ENCODE measurements at regions not wholly inside any gene's neighbourhood (a gene's known extent, or its start where the extent isn't known, plus 50 kb on each side); places are given as distances from the start of the nearest gene placed in this dataset.
"Not testable (repeated sequence)": the region's sequence is repeated elsewhere in the genome, so short reads cannot be mapped to it uniquely, and the experiment has no call there.

DNA sequence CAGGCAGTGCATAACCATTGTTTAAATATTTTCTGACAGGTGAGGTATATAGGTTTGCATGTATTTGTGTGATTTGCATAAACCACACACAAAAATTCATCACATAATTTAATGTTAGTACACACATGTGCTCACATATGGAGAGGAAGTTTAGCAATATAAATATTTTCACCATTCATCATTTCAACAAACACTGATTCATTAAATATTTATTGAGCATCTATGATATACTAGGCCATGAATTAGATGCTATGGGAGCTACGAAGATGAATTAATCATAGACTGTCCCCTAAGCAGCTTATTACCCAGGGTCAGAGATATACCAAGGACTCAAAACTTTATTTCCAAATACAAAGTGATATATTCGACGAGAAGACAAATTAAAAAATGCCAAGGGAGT, 311.6 kb upstream of the PIK3C3 start:
- no peaks in the 10 kb centered on the region for H3K27me3 ChIP-seq (ENCODE audit: insufficient read depth, low read length)
- intact Hi-C loops (cut with micrococcal nuclease) = no loop called here
- H3K4me1 ChIP-seq (ENCODE audit: insufficient read depth, low read length) = no peaks in the 10 kb centered on the region
- H3K27ac Mint-ChIP-seq = peak overlapping the region in 1 of 7 donors; percentile 29
- no peaks in the 10 kb centered on the region for H3K36me3 ChIP-seq (ENCODE audit: insufficient read depth, low read length)
- no peak overlapping the region for H3K27ac ChIP-seq (ENCODE audit: low read depth, low read length)
- H3K4me3 ChIP-seq (ENCODE audit: low read length in 2 of 2) = no peak overlapping the region
- CTCF ChIA-PET (ENCODE audit: partially characterized antibody) = no interaction called here
- H3K27me3 Mint-ChIP-seq = no peaks in the 10 kb centered on the region
- no peak for DNase-seq
- H3K9me3 Mint-ChIP-seq = peaks cover 0 to 9% (median 2%) of the 10 kb centered on the region in 8 donors
- no peak overlapping the region for H3K4me3 Mint-ChIP-seq
- H3K9me3 ChIP-seq (ENCODE audit: control insufficient read depth in 1 of 2, low read length in 2 of 2) = no peaks in the 10 kb centered on the region
- POLR2A ChIA-PET (ENCODE audit: partially characterized antibody) = no interaction called here
- no peaks in the 10 kb centered on the region for H3K36me3 Mint-ChIP-seq
- H3K4me1 Mint-ChIP-seq = no peaks in the 10 kb centered on the region

DNA sequence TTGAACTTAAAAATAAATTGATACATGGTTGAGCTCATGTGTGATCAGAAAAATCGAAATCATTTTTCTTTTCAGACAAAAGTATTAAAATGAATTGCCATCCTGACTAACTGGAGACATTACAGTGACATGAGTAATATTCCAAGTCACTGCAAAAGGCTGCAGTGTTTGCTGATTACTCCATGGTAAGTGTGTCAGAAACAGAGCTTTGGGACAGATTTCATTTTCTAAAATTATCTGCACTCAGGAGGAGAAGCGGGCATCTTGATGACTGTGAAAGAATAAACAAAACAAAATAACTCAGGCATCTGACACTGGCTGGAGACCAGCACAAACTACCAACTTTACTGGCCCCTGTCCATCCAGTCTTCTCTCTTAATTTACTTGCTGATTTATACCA, 312.3 kb upstream of the PIK3C3 start:
- H3K27ac ChIP-seq (ENCODE audit: low read depth, low read length) = no peak overlapping the region
- H3K36me3 Mint-ChIP-seq = no peaks in the 10 kb centered on the region
- H3K36me3 ChIP-seq (ENCODE audit: insufficient read depth, low read length) = no peaks in the 10 kb centered on the region
- H3K4me1 ChIP-seq (ENCODE audit: insufficient read depth, low read length) = no peaks in the 10 kb centered on the region
- no peaks in the 10 kb centered on the region for H3K27me3 Mint-ChIP-seq
- POLR2A ChIA-PET (ENCODE audit: partially characterized antibody) = no interaction called here
- no peak overlapping the region for H3K4me3 ChIP-seq (ENCODE audit: low read length in 2 of 2)
- H3K27me3 ChIP-seq (ENCODE audit: insufficient read depth, low read length) = no peaks in the 10 kb centered on the region
- intact Hi-C loops (cut with micrococcal nuclease) = no loop called here
- no peak overlapping the region for H3K4me3 Mint-ChIP-seq
- no peaks in the 10 kb centered on the region for H3K4me1 Mint-ChIP-seq
- CTCF ChIA-PET (ENCODE audit: partially characterized antibody) = interaction anchor here (1.0 kb wide), 1 partner anchor 15 kb away, joined by 3 read pairs; no protein-coding TSS in a partner anchor
- H3K9me3 Mint-ChIP-seq = peaks cover 0 to 9% (median 2%) of the 10 kb centered on the region in 8 donors
- no peaks in the 10 kb centered on the region for H3K9me3 ChIP-seq (ENCODE audit: control insufficient read depth in 1 of 2, low read length in 2 of 2)
- no peak overlapping the region for H3K27ac Mint-ChIP-seq
- no peak for DNase-seq

DNA sequence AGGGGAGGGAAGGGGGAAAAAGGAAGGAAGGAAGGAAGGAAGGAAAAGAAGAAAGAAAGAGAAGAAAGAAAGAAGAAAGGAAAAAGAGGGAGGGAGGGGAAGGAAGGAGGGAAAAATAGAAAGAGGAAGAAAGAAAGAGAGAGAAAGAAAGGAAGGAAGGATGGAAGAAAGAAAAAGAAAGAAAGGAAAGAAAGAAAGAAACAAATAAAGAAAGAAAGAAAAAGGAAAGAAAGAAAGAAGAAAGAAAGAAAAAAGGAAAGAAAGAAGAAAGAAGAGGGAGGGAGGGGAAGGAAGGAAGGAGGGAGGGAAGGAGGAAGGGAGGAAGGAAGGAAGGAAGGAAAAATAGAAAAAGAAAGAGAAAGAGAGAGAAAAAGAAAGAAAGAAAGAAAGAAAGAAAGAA, 315.8 kb upstream of the PIK3C3 start:
- no peaks in the 10 kb centered on the region for H3K4me1 ChIP-seq (ENCODE audit: insufficient read depth, low read length)
- no peaks in the 10 kb centered on the region for H3K36me3 ChIP-seq (ENCODE audit: insufficient read depth, low read length)
- no peaks in the 10 kb centered on the region for H3K36me3 Mint-ChIP-seq
- intact Hi-C loops (cut with micrococcal nuclease) = no loop called here
- no peak overlapping the region for H3K4me3 ChIP-seq (ENCODE audit: low read length in 2 of 2)
- H3K9me3 Mint-ChIP-seq = peaks cover 0 to 4% (median 0%) of the 10 kb centered on the region in 8 donors
- no peak overlapping the region for H3K4me3 Mint-ChIP-seq
- no peak overlapping the region for H3K27ac ChIP-seq (ENCODE audit: low read depth, low read length)
- ChIA-PET POLR2A (ENCODE audit: partially characterized antibody) (no interaction called here), CTCF (ENCODE audit: partially characterized antibody) (no interaction called here)
- no peak for DNase-seq
- no peaks in the 10 kb centered on the region for H3K27me3 ChIP-seq (ENCODE audit: insufficient read depth, low read length)
- no peaks in the 10 kb centered on the region for H3K9me3 ChIP-seq (ENCODE audit: control insufficient read depth in 1 of 2, low read length in 2 of 2)
- H3K27ac Mint-ChIP-seq = no peak overlapping the region
- no peaks in the 10 kb centered on the region for H3K27me3 Mint-ChIP-seq
- no peaks in the 10 kb centered on the region for H3K4me1 Mint-ChIP-seq

DNA sequence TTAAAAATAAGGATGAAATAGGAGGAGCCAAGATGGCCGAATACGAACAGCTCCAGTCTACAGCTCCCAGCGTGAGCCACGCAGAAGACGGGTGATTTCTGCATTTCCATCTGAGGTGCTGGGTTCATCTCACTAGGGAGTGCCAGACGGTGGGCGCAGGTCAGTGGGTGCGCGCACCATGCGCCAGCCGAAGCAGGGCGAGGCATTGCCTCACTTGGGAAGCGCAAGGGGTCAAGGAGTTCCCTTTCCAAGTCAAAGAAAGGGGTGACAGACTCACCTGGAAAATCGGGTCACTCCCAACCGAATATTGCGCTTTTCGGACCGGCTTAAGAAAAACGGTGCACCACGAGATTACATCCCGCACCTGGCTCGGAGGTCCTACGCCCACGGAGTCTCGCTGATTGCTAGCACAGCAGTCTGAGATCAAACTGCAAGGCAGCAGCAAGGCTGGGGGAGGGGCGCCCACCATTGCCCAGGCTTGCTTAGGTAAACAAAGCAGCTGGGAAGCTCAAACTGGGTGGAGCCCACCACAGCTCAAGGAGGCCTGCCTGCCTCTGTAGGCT, 323.2 kb upstream of the PIK3C3 start:
- CTCF ChIA-PET (ENCODE audit: partially characterized antibody); H3K36me3 Mint-ChIP-seq; H3K9me3 ChIP-seq (ENCODE audit: control insufficient read depth in 1 of 2, low read length in 2 of 2); intact Hi-C loops (cut with micrococcal nuclease); H3K4me1 Mint-ChIP-seq; H3K4me3 ChIP-seq (ENCODE audit: low read length in 2 of 2); H3K27me3 Mint-ChIP-seq; H3K27ac Mint-ChIP-seq; H3K27me3 ChIP-seq (ENCODE audit: insufficient read depth, low read length); H3K27ac ChIP-seq (ENCODE audit: low read depth, low read length); H3K36me3 ChIP-seq (ENCODE audit: insufficient read depth, low read length); H3K4me1 ChIP-seq (ENCODE audit: insufficient read depth, low read length); DNase-seq; POLR2A ChIA-PET (ENCODE audit: partially characterized antibody): not testable (repeated sequence)
- H3K9me3 Mint-ChIP-seq = peaks cover 0 to 16% (median 8%) of the 10 kb centered on the region in 8 donors
- H3K4me3 Mint-ChIP-seq = peak overlapping the region in 1 of 8 donors; percentile 23

DNA sequence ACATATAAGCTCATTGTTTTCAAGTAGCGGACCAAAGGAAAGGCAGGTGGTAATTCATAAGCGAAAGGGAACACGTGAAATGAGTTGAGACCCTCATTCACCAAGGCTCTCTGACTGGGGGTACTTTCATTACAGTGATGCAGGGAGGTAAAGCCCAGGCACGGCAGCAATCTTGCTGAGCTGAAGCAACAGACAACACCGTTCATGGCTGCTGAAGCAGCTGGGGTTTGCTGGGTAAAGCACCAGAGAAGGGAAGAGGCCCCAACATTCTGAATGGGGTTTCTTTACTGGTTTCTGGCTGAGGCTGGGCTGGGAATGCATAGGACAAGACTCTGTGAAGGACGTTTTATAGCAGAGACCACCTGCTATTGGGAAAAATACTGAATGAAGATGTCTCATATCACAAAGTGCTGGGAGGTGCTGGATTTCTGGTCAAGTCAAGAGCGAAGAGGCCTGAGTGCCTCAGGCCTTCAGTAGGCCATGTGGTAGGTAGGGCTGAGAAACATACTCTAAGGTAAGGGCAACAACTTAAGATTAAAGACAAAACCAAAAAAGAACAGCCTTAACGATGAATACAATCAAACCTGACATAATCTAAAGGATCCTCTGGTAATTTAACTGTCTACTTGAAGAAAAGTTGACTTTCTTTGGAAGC, 324.7 kb upstream of the PIK3C3 start:
- ChIA-PET CTCF (ENCODE audit: partially characterized antibody) (no interaction called here), POLR2A (ENCODE audit: partially characterized antibody) (no interaction called here)
- Histone ChIP-seq H3K4me1 (ENCODE audit: insufficient read depth, low read length) (no peaks in the 10 kb centered on the region), H3K27me3 (ENCODE audit: insufficient read depth, low read length) (no peaks in the 10 kb centered on the region), H3K36me3 (ENCODE audit: insufficient read depth, low read length) (no peaks in the 10 kb centered on the region), H3K27ac (ENCODE audit: low read depth, low read length) (no peak overlapping the region), H3K9me3 (ENCODE audit: control insufficient read depth in 1 of 2, low read length in 2 of 2) (peaks cover 0 to 5% of the 10 kb centered on the region in 2 donors), H3K4me3 (ENCODE audit: low read length in 2 of 2) (no peak overlapping the region)
- Mint-ChIP-seq H3K27ac (no peak overlapping the region), H3K27me3 (no peaks in the 10 kb centered on the region), H3K9me3 (peaks cover 0 to 16% (median 8%) of the 10 kb centered on the region in 8 donors), H3K4me3 (no peak overlapping the region), H3K4me1 (no peaks in the 10 kb centered on the region), H3K36me3 (no peaks in the 10 kb centered on the region)
- no peak for DNase-seq
- intact Hi-C loops (cut with micrococcal nuclease) = no loop called here

DNA sequence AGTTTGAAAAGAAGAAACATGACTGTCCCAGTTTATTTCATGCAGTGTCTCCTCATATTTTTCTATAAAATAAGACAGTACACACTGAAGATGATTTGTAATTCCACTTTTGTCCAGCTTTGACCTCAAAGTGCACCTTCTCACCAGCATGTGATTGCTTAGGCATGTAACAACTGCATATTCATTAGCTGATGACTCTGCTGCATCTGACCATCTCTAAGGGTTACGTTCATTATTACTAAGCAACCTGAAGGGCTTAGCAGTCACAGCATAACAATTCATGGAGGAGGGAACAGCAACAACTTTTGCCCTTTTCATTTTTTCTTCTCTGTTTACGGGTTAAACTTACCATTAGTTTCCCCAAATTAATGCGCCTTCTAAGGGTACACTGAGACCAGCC, 330.6 kb upstream of the PIK3C3 start:
- Histone ChIP-seq H3K27me3 (ENCODE audit: insufficient read depth, low read length) (no peaks in the 10 kb centered on the region), H3K27ac (ENCODE audit: low read depth, low read length) (no peak overlapping the region), H3K9me3 (ENCODE audit: control insufficient read depth in 1 of 2, low read length in 2 of 2) (no peaks in the 10 kb centered on the region), H3K36me3 (ENCODE audit: insufficient read depth, low read length) (no peaks in the 10 kb centered on the region), H3K4me3 (ENCODE audit: low read length in 2 of 2) (no peak overlapping the region), H3K4me1 (ENCODE audit: insufficient read depth, low read length) (no peaks in the 10 kb centered on the region)
- H3K4me3 Mint-ChIP-seq = no peak overlapping the region
- peaks cover 0 to 4% (median 0%) of the 10 kb centered on the region in 8 donors for H3K9me3 Mint-ChIP-seq
- no peaks in the 10 kb centered on the region for H3K27me3 Mint-ChIP-seq
- no peaks in the 10 kb centered on the region for H3K36me3 Mint-ChIP-seq
- H3K4me1 Mint-ChIP-seq = no peaks in the 10 kb centered on the region
- ChIA-PET CTCF (ENCODE audit: partially characterized antibody) (no interaction called here), POLR2A (ENCODE audit: partially characterized antibody) (no interaction called here)
- intact Hi-C loops (cut with micrococcal nuclease) = no loop called here
- H3K27ac Mint-ChIP-seq = no peak overlapping the region
- DNase-seq = no peak

DNA sequence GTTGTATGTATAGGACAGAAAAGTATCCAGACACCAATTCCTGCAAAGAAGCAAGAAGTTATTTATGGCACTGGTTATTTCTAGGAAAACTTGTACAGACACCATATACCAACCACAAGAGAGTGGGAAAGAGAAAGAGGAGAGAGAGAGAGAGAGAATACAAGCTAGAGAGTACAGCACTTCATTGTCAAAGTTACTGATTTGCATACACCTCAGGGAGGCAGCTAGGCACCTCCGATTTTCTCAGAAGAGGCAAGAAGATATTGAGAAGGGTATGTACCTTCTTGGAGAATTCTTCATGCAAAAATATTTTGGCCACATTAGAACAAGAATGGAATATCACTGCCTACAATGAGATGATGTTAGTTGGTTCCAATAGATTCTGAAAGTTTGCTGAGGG, 333.9 kb upstream of the PIK3C3 start:
- no peak for DNase-seq
- H3K36me3 Mint-ChIP-seq = no peaks in the 10 kb centered on the region
- Histone ChIP-seq H3K36me3 (ENCODE audit: insufficient read depth, low read length) (no peaks in the 10 kb centered on the region), H3K9me3 (ENCODE audit: control insufficient read depth in 1 of 2, low read length in 2 of 2) (no peaks in the 10 kb centered on the region), H3K27ac (ENCODE audit: low read depth, low read length) (no peak overlapping the region), H3K27me3 (ENCODE audit: insufficient read depth, low read length) (no peaks in the 10 kb centered on the region), H3K4me1 (ENCODE audit: insufficient read depth, low read length) (no peaks in the 10 kb centered on the region), H3K4me3 (ENCODE audit: low read length in 2 of 2) (no peak overlapping the region)
- H3K4me1 Mint-ChIP-seq = no peaks in the 10 kb centered on the region
- no peak overlapping the region for H3K27ac Mint-ChIP-seq
- H3K27me3 Mint-ChIP-seq = no peaks in the 10 kb centered on the region
- intact Hi-C loops (cut with micrococcal nuclease) = no loop called here
- ChIA-PET POLR2A (ENCODE audit: partially characterized antibody) (no interaction called here), CTCF (ENCODE audit: partially characterized antibody) (no interaction called here)
- no peak overlapping the region for H3K4me3 Mint-ChIP-seq
- H3K9me3 Mint-ChIP-seq = peaks cover 0 to 8% (median under 1%) of the 10 kb centered on the region in 8 donors

All from CD4-positive, alpha-beta memory T cell (primary cell).